ENCODE measurements at regions not wholly inside any gene's neighbourhood (a gene's known extent, or its start where the extent isn't known, plus 50 kb on each side); places are given as distances from the start of the nearest gene placed in this dataset.
A peak's percentile ranks its signal among the peaks of the same experiment; 100 is the strongest.
"Not testable (repeated sequence)": the region's sequence is repeated elsewhere in the genome, so short reads cannot be mapped to it uniquely, and the experiment has no call there.

DNA sequence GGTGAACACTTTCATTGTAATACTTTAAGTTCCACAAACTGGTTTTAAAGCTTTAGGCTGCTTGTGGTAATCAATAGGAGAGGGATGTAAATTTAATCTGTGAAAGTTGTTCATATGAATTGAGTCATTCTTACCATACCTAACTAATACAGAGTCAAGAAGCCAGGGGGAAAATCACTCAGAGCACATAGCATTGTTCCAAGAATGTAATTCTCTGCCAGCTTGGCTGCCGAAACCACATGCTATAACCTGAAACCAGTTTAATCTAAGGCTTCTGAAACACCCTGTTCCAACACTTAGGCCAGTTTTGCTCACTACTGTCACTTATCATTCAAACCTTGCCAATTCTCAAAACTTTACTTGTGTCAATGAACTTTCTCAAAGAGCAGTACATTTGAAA lies 528.8 kb upstream of the GRAMD2B start:
- DNase-seq (ENCODE audit: low read depth): peak; percentile 26
- no peak overlapping the region for H3K4me3 ChIP-seq (ENCODE audit: low read depth, low read length)

DNA sequence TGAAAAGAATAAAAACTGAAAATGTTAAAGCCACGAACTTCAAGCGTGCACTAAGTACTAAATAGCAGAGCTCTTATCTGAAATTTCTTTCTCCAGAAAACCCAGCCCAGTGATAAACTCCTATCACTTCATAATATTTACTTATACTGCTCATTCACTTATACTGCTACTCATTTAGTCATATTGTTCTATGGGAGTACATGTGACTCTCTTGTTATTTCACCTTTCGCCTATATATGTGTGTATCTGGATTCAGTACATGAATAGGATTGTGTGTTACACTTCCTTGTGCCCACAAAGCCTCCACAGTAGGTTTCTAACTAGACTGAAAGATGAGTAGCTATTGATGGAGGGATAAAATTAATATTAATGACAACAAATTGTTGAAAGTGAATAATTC lies 526.8 kb upstream of the GRAMD2B start:
- no peak overlapping the region for H3K4me3 ChIP-seq (ENCODE audit: low read depth, low read length)
- DNase-seq (ENCODE audit: low read depth): no peak

DNA sequence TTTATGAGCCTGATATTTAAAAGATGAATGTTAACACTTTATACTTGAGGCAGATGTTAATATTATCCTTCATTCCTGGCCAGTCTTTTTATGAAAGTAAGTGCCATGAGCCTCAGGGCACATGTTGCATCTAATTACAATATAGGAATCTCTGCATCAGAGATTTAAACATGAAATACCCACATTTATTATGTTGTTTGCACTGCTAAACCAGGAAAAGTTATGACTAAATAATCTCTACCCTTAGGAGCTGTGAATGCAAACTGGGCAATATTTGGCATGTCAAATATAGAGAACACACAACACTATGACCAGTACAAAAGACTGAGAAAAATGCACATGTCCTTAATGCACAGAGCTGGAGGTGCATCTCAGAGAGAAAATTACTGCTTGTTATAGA lies 526.1 kb upstream of the GRAMD2B start:
- no peak for DNase-seq (ENCODE audit: low read depth)
- no peak overlapping the region for H3K4me3 ChIP-seq (ENCODE audit: low read depth, low read length)

GRCh38 chr5:125898851-125899405 lies 524.3 kb upstream of the GRAMD2B start:
- no peak overlapping the region for H3K4me3 ChIP-seq (ENCODE audit: low read depth, low read length)
- DNase-seq (ENCODE audit: low read depth): no peak

DNA sequence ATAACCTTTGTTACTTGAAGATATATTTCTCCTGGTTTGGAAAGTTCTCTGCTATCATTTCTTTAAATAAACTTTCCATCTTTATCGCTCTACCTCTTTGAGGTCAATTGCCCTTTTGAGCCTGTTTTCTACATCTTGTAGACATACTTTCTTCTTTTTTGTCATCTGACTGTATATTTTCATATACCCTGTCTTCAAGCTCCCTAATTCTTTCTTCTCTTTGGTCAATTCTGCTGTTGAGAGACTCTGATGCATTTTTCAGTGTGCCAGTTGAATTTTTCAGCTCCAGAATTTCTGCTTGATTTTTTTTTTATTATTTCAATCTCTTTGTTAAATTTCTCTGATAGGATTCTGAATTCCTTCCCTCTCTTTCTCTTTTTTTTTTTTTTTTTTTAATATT lies 511.2 kb upstream of the GRAMD2B start:
- no peak overlapping the region for H3K4me3 ChIP-seq (ENCODE audit: low read depth, low read length)
- no peak for DNase-seq (ENCODE audit: low read depth)

- H3K4me3 ChIP-seq (ENCODE audit: low read depth, low read length): no peak overlapping the region
- DNase-seq (ENCODE audit: low read depth): no peak
These were observed 510.0 kb upstream of the GRAMD2B start for GRCh38 chr5:125913200-125913599.

GRCh38 chr5:125914471-125914870 lies 508.7 kb upstream of the GRAMD2B start:
- peak; percentile 30 for DNase-seq (ENCODE audit: low read depth)
- no peak overlapping the region for H3K4me3 ChIP-seq (ENCODE audit: low read depth, low read length)

DNA sequence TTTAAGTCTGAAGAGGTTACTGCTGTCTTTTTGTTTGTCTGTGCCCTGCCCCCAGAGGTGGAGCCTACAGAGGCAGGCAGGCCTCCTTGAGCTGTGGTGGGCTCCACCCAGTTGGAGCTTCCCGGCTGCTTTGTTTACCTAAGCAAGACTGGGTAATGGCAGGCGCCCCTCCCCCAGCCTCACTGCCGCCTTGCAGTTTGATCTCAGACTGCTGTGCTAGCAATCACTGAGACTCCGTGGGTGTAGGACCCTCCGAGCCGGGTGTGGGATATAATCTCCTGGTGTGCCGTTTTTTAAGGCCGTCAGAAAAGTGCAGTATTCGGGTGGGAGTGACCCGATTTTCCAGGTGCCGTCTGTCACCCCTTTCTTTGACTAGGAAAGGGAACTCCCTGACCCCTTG lies 499.3 kb upstream of the GRAMD2B start:
- not testable (repeated sequence) for H3K4me3 ChIP-seq (ENCODE audit: low read depth, low read length); DNase-seq (ENCODE audit: low read depth)

DNA sequence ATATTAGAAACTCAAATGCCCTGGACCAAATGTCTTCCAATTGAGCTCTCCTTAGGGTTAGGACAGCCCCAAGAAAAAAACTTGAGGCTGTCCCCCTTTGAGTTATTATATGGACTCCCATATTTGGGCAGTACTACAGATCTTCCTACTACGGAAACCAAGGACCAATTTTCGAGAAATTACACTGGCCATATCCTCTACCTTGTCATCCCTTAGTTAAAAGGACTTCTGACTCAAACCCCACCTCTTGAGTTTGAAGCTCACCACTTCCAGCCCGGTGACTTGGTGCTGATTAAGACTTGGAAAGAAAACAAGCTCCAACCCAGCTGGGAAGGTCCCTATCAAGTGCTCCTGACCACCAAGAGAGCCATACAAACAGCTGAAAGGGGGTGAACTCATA lies 497.0 kb upstream of the GRAMD2B start:
- H3K4me3 ChIP-seq (ENCODE audit: low read depth, low read length): no peak overlapping the region
- DNase-seq (ENCODE audit: low read depth): no peak

- H3K4me3 ChIP-seq (ENCODE audit: low read depth, low read length): no peak overlapping the region
- DNase-seq (ENCODE audit: low read depth): no peak
These were observed 494.5 kb upstream of the GRAMD2B start for GRCh38 chr5:125928663-125929062.

- no peak for DNase-seq (ENCODE audit: low read depth)
- no peak overlapping the region for H3K4me3 ChIP-seq (ENCODE audit: low read depth, low read length)
These were observed 473.1 kb upstream of the GRAMD2B start for GRCh38 chr5:125950012-125950615.

GRCh38 chr5:125961150-125961549 lies 462.1 kb upstream of the GRAMD2B start:
- no peak overlapping the region for H3K4me3 ChIP-seq (ENCODE audit: low read depth, low read length)
- DNase-seq (ENCODE audit: low read depth): no peak

GRCh38 chr5:125965577-125965976 lies 457.6 kb upstream of the GRAMD2B start:
- DNase-seq (ENCODE audit: low read depth): no peak
- no peak overlapping the region for H3K4me3 ChIP-seq (ENCODE audit: low read depth, low read length)

DNA sequence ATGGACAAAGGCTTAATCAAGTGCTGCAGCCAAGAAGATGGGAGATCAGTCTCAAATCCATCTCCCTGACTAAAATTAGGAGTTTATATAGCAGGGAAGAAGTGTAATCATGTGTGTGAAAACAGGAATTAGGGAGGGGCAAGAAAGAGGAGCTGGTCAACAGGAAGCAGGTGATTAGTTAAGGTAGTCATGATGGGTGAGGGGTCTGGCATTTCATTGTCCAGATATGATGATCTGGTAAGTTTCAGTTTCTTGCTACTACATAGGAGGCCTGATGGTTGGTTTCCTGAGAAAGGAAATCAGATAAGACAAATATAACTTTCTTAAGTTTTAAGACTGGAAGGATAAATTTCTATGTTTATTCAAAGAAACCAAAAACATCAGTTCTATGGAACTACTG lies 455.6 kb upstream of the GRAMD2B start:
- DNase-seq (ENCODE audit: low read depth): no peak
- H3K4me3 ChIP-seq (ENCODE audit: low read depth, low read length): no peak overlapping the region

GRCh38 chr5:125969011-125969813 lies 454.0 kb upstream of the GRAMD2B start:
- no peak overlapping the region for H3K4me3 ChIP-seq (ENCODE audit: low read depth, low read length)
- DNase-seq (ENCODE audit: low read depth): no peak

GRCh38 chr5:125969814-125970171 lies 453.4 kb upstream of the GRAMD2B start:
- no peak for DNase-seq (ENCODE audit: low read depth)
- H3K4me3 ChIP-seq (ENCODE audit: low read depth, low read length): no peak overlapping the region

DNA sequence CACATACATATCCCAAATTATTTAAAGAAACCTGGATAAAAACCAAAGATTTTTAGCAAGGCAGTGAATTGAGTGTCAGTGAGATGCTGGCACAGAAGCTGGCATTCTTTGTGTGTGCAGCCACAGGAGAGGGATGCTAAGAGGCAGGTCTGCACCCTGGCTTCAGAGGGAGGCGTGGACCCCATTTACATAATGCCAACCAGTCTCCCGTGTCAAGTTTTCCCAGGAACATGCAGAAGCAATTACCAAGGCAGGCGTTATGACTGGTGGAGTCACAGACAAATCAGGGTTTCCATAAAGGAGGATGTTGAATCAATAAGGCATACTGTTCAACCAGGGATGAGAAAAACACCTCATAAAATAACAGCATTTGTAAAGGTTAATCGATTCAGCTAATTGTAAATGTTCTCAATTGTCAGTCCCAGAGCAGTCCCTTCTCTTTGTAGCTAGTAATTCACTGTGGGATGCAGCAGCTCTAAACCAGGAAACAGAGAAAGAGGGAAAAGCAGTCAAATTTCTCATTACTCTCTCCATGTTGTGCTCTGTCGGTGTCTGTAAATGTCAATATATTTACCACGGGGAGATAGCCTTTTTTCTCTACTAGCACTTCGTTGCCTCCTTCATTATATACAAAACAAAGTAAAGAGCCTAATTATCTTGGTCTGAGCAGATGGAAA lies 452.4 kb upstream of the GRAMD2B start:
- H3K4me3 ChIP-seq (ENCODE audit: low read depth, low read length): no peak overlapping the region
- DNase-seq (ENCODE audit: low read depth): no peak

- no peak for DNase-seq (ENCODE audit: low read depth)
- no peak overlapping the region for H3K4me3 ChIP-seq (ENCODE audit: low read depth, low read length)
These were observed 450.5 kb upstream of the GRAMD2B start for GRCh38 chr5:125972706-125973105.

DNA sequence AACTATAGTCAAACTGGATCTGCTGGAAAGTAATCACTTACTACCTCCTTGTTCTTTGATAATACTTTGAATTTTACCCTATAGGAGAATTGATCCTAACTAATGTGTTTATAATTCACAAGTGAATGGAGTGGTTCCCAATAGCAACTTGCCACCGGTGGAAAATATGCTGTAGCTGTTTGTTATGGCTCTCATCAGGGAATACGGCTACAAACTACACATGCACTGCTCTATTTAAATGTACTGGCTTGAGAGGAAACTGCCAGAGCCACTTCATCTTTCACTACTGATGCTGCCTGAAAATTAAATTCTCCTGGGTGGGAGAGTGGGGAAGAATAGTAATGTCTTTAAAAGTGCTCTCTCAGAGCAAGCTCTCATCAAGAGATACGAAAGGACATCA lies 448.5 kb upstream of the GRAMD2B start:
- no peak for DNase-seq (ENCODE audit: low read depth)
- H3K4me3 ChIP-seq (ENCODE audit: low read depth, low read length): no peak overlapping the region

DNA sequence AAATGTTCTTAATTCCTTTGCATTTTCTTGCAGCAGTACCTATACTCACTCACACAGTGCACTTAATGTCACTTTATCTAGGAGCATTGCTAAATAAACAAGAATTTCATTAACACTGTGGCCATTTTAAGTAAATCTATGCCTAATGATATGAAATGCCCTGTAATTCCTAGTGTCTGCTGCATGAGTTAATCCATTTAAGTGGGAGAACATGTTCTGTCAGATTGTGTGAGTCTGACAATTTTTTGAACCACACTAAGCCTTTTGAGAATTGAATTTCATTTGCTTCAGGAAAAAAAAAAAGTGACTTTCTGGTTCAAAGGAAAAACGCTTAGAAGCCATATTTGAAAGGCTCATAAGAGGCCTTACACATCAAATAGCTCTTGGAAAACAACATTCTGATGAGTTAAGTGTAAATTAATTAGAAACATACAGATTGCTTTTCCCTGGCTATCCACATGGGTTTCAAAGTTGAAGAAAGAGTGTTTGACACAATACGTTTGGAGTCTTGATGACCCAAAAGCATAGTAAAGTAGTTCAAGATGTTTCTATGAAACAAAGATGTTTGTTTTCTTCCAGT lies 446.7 kb upstream of the GRAMD2B start:
- no peak overlapping the region for H3K4me3 ChIP-seq (ENCODE audit: low read depth, low read length)
- DNase-seq (ENCODE audit: low read depth): no peak

Data from skeletal muscle cell (primary cell).